ENCODE measurements at regions not wholly inside any gene's neighbourhood (a gene's known extent, or its start where the extent isn't known, plus 50 kb on each side); places are given as distances from the start of the nearest gene placed in this dataset.

DNA sequence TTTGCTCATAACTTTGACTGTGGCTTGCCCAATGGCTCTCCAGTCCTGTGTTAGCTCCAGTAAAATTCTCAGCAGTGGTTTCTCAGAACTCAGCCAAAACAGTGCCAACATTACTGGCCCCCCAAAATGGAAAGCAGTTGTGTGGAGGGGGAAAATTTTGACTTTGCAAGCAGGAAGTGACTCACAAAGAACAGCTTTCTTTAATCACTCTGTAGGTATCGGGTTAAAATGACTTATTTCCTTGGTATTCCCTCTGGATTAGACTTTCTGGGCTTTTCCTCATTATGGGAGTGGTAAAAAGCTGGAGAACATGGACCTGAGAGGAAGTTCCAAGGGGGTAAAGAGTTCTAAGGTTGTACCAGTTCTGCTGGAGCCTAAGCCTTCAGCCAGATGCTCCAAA is 175.7 kb upstream of the RND3 start:
- Histone ChIP-seq H3K27me3 (replicated peaks; ENCODE audit: control insufficient read depth, insufficient read depth, low read length) (no peaks in the 10 kb centered on the region), H3K4me1 (no peaks in the 10 kb centered on the region), H3K4me3 (ENCODE audit: low read depth, low read length) (no peak overlapping the region), H3K9me3 (no peaks in the 10 kb centered on the region), H3K36me3 (ENCODE audit: control insufficient read depth, insufficient read depth, low read length) (no peaks in the 10 kb centered on the region)
- Mint-ChIP-seq H3K36me3 (ENCODE audit: insufficient read depth, unreplicated experiment) (no peaks in the 10 kb centered on the region), H3K4me1 (ENCODE audit: low read depth, unreplicated experiment) (no peaks in the 10 kb centered on the region), H3K4me3 (ENCODE audit: unreplicated experiment) (no peak overlapping the region), H3K27me3 (ENCODE audit: insufficient read depth, unreplicated experiment) (peaks cover under 1% of the 10 kb centered on the region), H3K27ac (ENCODE audit: unreplicated experiment) (no peak overlapping the region), H3K9me3 (ENCODE audit: unreplicated experiment) (peaks cover 27% of the 10 kb centered on the region)
- ChIA-PET CTCF (no interaction called here), POLR2A (no interaction called here)
- intact Hi-C loops (cut with micrococcal nuclease; ENCODE audit: unreplicated experiment) = no loop called here
- TF ChIP-seq, protein P1, sequence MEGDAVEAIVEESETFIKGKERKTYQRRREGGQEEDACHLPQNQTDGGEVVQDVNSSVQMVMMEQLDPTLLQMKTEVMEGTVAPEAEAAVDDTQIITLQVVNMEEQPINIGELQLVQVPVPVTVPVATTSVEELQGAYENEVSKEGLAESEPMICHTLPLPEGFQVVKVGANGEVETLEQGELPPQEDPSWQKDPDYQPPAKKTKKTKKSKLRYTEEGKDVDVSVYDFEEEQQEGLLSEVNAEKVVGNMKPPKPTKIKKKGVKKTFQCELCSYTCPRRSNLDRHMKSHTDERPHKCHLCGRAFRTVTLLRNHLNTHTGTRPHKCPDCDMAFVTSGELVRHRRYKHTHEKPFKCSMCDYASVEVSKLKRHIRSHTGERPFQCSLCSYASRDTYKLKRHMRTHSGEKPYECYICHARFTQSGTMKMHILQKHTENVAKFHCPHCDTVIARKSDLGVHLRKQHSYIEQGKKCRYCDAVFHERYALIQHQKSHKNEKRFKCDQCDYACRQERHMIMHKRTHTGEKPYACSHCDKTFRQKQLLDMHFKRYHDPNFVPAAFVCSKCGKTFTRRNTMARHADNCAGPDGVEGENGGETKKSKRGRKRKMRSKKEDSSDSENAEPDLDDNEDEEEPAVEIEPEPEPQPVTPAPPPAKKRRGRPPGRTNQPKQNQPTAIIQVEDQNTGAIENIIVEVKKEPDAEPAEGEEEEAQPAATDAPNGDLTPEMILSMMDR (IDR thresholded peaks at IDR 0.05; ENCODE audit: insufficient read depth in 1 of 2, low read depth in 1 of 2, low read length in 1 of 2, severe bottlenecking in 1 of 2, unreplicated experiment in 1 of 2) = no peak
- no TSS peak for BruUV-seq (replicated peaks)
- DNase-seq = no peak

DNA sequence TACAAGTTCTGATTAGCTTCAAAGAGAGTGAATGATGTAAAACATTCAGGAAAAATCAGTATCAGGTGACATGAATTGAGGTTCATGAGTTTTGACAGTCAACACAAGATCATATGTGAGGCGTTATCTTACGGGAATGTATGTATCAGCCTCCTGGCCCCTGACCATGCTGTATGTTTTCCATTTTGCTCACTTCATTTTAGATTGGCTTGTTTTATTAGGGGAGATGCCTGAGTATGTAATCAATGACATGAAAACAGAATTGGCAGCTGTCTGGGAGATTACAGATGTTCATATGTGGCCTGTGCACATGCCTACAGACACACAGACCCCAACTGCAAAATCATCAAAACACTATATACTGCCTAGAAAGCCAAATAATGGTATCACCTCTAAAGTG is 168.5 kb upstream of the RND3 start:
- peaks cover 17% of the 10 kb centered on the region for H3K9me3 Mint-ChIP-seq (ENCODE audit: unreplicated experiment)
- Histone ChIP-seq H3K4me3 (ENCODE audit: low read depth, low read length) (no peak overlapping the region), H3K27me3 (replicated peaks; ENCODE audit: control insufficient read depth, insufficient read depth, low read length) (no peaks in the 10 kb centered on the region), H3K36me3 (ENCODE audit: control insufficient read depth, insufficient read depth, low read length) (no peaks in the 10 kb centered on the region), H3K4me1 (no peaks in the 10 kb centered on the region), H3K9me3 (no peaks in the 10 kb centered on the region)
- CTCF ChIA-PET = no interaction called here
- no peak for DNase-seq
- TF ChIP-seq, protein P1 (IDR thresholded peaks at IDR 0.05; ENCODE audit: insufficient read depth in 1 of 2, low read depth in 1 of 2, low read length in 1 of 2, severe bottlenecking in 1 of 2, unreplicated experiment in 1 of 2) = no peak
- BruUV-seq (replicated peaks) = no TSS peak
- H3K4me3 Mint-ChIP-seq (ENCODE audit: unreplicated experiment) = no peak overlapping the region
- H3K27me3 Mint-ChIP-seq (ENCODE audit: insufficient read depth, unreplicated experiment) = no peaks in the 10 kb centered on the region
- intact Hi-C loops (cut with micrococcal nuclease; ENCODE audit: unreplicated experiment) = no loop called here
- H3K27ac Mint-ChIP-seq (ENCODE audit: unreplicated experiment) = no peak overlapping the region
- POLR2A ChIA-PET = no interaction called here
- H3K4me1 Mint-ChIP-seq (ENCODE audit: low read depth, unreplicated experiment) = no peaks in the 10 kb centered on the region
- H3K36me3 Mint-ChIP-seq (ENCODE audit: insufficient read depth, unreplicated experiment) = no peaks in the 10 kb centered on the region

GRCh38 chr2:150653351-150653750 is 165.9 kb upstream of the RND3 start:
- Histone ChIP-seq H3K27me3 (replicated peaks; ENCODE audit: control insufficient read depth, insufficient read depth, low read length) (no peaks in the 10 kb centered on the region), H3K4me1 (peaks cover 10% of the 10 kb centered on the region), H3K9me3 (no peaks in the 10 kb centered on the region), H3K4me3 (ENCODE audit: low read depth, low read length) (no peak overlapping the region), H3K36me3 (ENCODE audit: control insufficient read depth, insufficient read depth, low read length) (no peaks in the 10 kb centered on the region)
- TF ChIP-seq, protein P1 (IDR thresholded peaks at IDR 0.05; ENCODE audit: insufficient read depth in 1 of 2, low read depth in 1 of 2, low read length in 1 of 2, severe bottlenecking in 1 of 2, unreplicated experiment in 1 of 2) = no peak
- no TSS peak for BruUV-seq (replicated peaks)
- intact Hi-C loops (cut with micrococcal nuclease; ENCODE audit: unreplicated experiment) = no loop called here
- H3K4me1 Mint-ChIP-seq (ENCODE audit: low read depth, unreplicated experiment) = peaks cover 7% of the 10 kb centered on the region
- no peak overlapping the region for H3K4me3 Mint-ChIP-seq (ENCODE audit: unreplicated experiment)
- ChIA-PET CTCF (no interaction called here), POLR2A (no interaction called here)
- no peak overlapping the region for H3K27ac Mint-ChIP-seq (ENCODE audit: unreplicated experiment)
- no peaks in the 10 kb centered on the region for H3K27me3 Mint-ChIP-seq (ENCODE audit: insufficient read depth, unreplicated experiment)
- no peak for DNase-seq
- peaks cover 5% of the 10 kb centered on the region for H3K9me3 Mint-ChIP-seq (ENCODE audit: unreplicated experiment)
- H3K36me3 Mint-ChIP-seq (ENCODE audit: insufficient read depth, unreplicated experiment) = no peaks in the 10 kb centered on the region
